ENCODE measurements at regions not wholly inside any gene's neighbourhood (a gene's known extent, or its start where the extent isn't known, plus 50 kb on each side); places are given as distances from the start of the nearest gene placed in this dataset.

DNA sequence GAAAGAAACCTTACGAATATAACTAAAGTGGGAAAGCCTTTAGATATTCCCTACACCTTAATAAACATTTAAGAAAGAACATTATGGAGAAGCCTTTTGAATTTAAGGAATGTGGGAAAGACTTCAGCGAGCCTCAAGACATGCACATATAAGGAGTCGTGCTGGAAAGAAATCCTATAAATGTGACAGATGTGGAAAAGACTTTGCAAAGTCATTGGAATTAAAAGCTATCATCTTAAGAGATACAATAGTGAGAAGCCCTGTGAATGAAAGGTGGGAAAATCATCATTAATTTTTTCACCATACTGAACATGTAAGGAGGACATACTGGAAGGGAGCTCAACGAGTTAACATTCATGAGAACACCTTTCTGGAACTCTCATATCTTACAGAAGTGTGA lies 650.5 kb upstream of the DEFB115 start:
- TF ChIP-seq POLR2A (IDR thresholded peaks at IDR 0.05) = no peak
- TF ChIP-seq CTCF (IDR thresholded peaks at IDR 0.05) = no peak
